ENCODE measurements at regions not wholly inside any gene's neighbourhood (a gene's known extent, or its start where the extent isn't known, plus 50 kb on each side); places are given as distances from the start of the nearest gene placed in this dataset.
"Not testable (repeated sequence)": the region's sequence is repeated elsewhere in the genome, so short reads cannot be mapped to it uniquely, and the experiment has no call there.

- H3K36me3 Mint-ChIP-seq (ENCODE audit: low read depth) = no peaks in the 10 kb centered on the region
- H3K27me3 Mint-ChIP-seq (ENCODE audit: insufficient read depth) = peaks cover 2% of the 10 kb centered on the region; the same call in 1 of the 2 replicates
- no peak for DNase-seq
- H3K9me3 Mint-ChIP-seq = no peaks in the 10 kb centered on the region
- no peak overlapping the region; the same call in 1 of the 2 replicates for H3K27ac Mint-ChIP-seq
- TF ChIP-seq CTCF (IDR thresholded peaks at IDR 0.05) = no peak
- peaks cover 58% of the 10 kb centered on the region for H3K4me1 Mint-ChIP-seq (ENCODE audit: low read depth)
- H3K4me3 Mint-ChIP-seq = no peak overlapping the region
Measured at GRCh38 chr2:53314718-53315117, 452.9 kb upstream of the CHAC2 start.

- H3K27ac Mint-ChIP-seq; H3K4me3 Mint-ChIP-seq; H3K27me3 Mint-ChIP-seq (ENCODE audit: insufficient read depth); H3K9me3 Mint-ChIP-seq; H3K36me3 Mint-ChIP-seq (ENCODE audit: low read depth); DNase-seq: not testable (repeated sequence)
- peaks cover 58% of the 10 kb centered on the region for H3K4me1 Mint-ChIP-seq (ENCODE audit: low read depth)
Measured at GRCh38 chr2:53313644-53314043, 454.0 kb upstream of the CHAC2 start.

GRCh38 chr2:53312721-53313120, 454.9 kb upstream of the CHAC2 start:
- Mint-ChIP-seq H3K27me3 (ENCODE audit: insufficient read depth) (peaks cover 2% of the 10 kb centered on the region), H3K27ac (no peak overlapping the region)

GRCh38 chr2:53312181-53312580, 455.4 kb upstream of the CHAC2 start:
- H3K4me3 Mint-ChIP-seq = no peak overlapping the region
- H3K4me1 Mint-ChIP-seq (ENCODE audit: low read depth) = peaks cover 47% of the 10 kb centered on the region
- peaks cover 2% of the 10 kb centered on the region for H3K27me3 Mint-ChIP-seq (ENCODE audit: insufficient read depth)
- TF ChIP-seq CTCF (IDR thresholded peaks at IDR 0.05) = no peak
- no peak for DNase-seq
- no peaks in the 10 kb centered on the region for H3K9me3 Mint-ChIP-seq
- H3K27ac Mint-ChIP-seq = no peak overlapping the region
- no peaks in the 10 kb centered on the region for H3K36me3 Mint-ChIP-seq (ENCODE audit: low read depth)

More at GRCh38 chr2:53312721-53313120, 454.9 kb upstream of the CHAC2 start:
- no peaks in the 10 kb centered on the region for H3K36me3 Mint-ChIP-seq (ENCODE audit: low read depth)
- peaks cover 49% of the 10 kb centered on the region for H3K4me1 Mint-ChIP-seq (ENCODE audit: low read depth)
- no peaks in the 10 kb centered on the region for H3K9me3 Mint-ChIP-seq
- no peak for TF ChIP-seq CTCF (IDR thresholded peaks at IDR 0.05)
- no peak for DNase-seq
- no peak overlapping the region for H3K4me3 Mint-ChIP-seq

GRCh38 chr2:53303012-53303578, 464.5 kb upstream of the CHAC2 start:
- H3K27ac Mint-ChIP-seq = no peak overlapping the region
- H3K4me3 Mint-ChIP-seq = no peak overlapping the region
- H3K36me3 Mint-ChIP-seq (ENCODE audit: low read depth) = no peaks in the 10 kb centered on the region
- H3K9me3 Mint-ChIP-seq = no peaks in the 10 kb centered on the region
- H3K27me3 Mint-ChIP-seq (ENCODE audit: insufficient read depth) = no peaks in the 10 kb centered on the region; the same call in 1 of the 2 replicates
- TF ChIP-seq CTCF (IDR thresholded peaks at IDR 0.05) = no peak
- peaks cover 17% of the 10 kb centered on the region; the same call in 1 of the 2 replicates for H3K4me1 Mint-ChIP-seq (ENCODE audit: low read depth)
- DNase-seq = no peak

GRCh38 chr2:53302455-53302854, 465.1 kb upstream of the CHAC2 start:
- Mint-ChIP-seq H3K27ac (no peak overlapping the region; the same call in 1 of the 2 replicates), H3K4me1 (ENCODE audit: low read depth) (peaks cover 17% of the 10 kb centered on the region; the same call in 1 of the 2 replicates), H3K9me3 (no peaks in the 10 kb centered on the region), H3K36me3 (ENCODE audit: low read depth) (no peaks in the 10 kb centered on the region), H3K4me3 (no peak overlapping the region), H3K27me3 (ENCODE audit: insufficient read depth) (no peaks in the 10 kb centered on the region; the same call in 1 of the 2 replicates)
- no peak for DNase-seq
- TF ChIP-seq CTCF (IDR thresholded peaks at IDR 0.05) = no peak

All from HFFc6 (cell line).